HG02610 (cell line): ENCODE measurements at regions not wholly inside any gene's neighbourhood (a gene's known extent, or its start where the extent isn't known, plus 50 kb on each side); places are given as distances from the start of the nearest gene placed in this dataset.

ENCODE experiments used
- ATAC-seq: cut with Tn5 transposase; IDR thresholded peaks from one replicate; pipeline ENCODE4 v1.9.1; 2021; ENCODE audit warnings: mild to moderate bottlenecking, moderate library complexity; ENCODE audit not compliant: unreplicated experiment

DNA sequence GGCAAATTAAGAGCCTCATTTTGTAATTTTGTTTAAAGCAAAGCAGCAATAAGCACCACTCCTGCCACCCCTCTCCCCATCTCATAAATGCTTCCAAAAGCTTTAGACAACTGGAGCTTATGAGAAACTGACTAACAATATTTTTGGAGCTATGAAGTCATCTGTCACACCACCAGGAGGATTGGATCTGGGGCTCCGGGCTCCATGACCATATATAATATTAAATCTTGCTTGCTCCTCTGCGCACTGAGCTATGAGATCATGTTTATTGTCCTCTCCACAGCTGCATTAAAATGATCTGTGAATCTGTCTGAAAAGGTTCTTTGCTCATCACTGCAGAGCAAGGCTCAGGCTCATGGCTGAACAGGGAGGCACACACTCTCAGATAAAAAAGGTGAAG is 323.7 kb downstream of the ZNF621 start:
- ATAC-seq: no peak

GRCh38 chr3:40850861-40851260 is 326.1 kb downstream of the ZNF621 start:
- no peak for ATAC-seq

GRCh38 chr3:40851836-40852235 is 327.1 kb downstream of the ZNF621 start:
- no peak for ATAC-seq

- ATAC-seq: no peak
Observed at GRCh38 chr3:40852712-40853111, 328.0 kb downstream of the ZNF621 start.

GRCh38 chr3:40853474-40853873 is 328.7 kb downstream of the ZNF621 start:
- ATAC-seq: no peak

- no peak for ATAC-seq
Observed at GRCh38 chr3:40855871-40856270, 331.1 kb downstream of the ZNF621 start.

DNA sequence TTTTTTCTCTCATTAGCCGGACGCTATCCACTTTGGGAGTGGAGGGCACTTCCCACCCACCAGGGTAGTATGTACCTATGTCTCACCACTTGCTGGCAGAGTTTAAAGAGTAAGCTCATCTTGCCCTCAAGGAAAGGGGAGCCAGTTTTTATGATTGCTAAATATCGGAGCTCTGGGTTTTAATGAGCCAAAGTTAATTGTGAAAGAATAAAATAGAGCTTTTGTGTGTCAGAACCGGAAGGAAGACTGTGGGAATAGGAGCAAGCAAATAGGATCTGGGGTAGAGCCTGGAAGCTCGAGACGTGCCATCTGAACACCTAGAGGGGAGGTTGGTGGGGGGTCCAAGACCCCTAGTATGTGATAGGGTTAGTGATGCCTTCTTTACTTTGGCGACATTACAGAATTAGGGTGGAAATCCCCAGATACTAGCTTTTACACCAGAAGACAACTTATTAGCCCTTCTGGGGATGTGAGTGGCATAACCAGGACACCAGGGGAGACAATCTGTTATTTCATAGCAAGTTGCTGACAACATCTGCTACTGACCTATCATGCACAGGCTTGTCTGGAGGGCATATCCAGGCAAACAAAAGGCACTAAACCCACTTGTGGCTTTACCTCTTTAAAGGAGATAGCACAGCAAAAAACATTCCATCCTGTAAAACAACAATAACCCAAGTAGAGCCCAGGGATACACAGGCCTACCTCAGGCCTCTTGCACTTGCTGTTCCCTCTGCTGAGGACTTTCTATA is 333.8 kb downstream of the ZNF621 start:
- no peak for ATAC-seq

GRCh38 chr3:40862946-40863345 is 336.4 kb upstream of the CTNNB1 start:
- no peak for ATAC-seq

DNA sequence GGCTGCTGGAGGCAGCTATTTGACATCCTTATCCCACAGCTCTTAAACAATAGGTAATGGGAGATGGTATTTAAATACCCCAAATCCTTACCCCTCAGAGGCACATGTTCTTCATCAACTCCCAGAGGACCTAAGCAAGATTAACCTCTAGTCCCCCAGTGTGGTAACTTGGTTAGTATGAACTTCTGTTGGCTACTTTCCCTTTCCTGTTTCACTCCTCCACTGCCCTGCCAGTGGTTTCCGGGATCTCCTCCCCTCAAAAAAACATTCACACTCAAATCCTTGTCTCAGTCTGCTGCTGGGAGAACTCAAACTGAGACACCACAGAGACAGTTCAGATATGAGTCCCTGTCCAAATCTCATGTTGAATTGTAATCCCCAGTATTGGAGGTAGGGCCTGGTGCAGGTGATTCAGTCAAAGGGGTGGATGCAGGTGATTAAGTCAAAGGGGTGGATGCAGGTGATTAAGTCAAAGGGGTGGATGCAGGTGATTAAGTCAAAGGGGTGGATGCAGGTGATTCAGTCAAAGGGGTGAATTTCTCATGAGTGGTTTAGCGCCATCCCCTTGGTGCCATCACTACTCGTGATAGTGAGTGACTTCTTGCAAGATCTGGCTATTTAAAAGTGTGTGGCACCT is 335.0 kb upstream of the CTNNB1 start:
- ATAC-seq: no peak

- no peak for ATAC-seq
Observed at GRCh38 chr3:40864915-40865314, 334.4 kb upstream of the CTNNB1 start.

GRCh38 chr3:40867797-40868196 is 331.5 kb upstream of the CTNNB1 start:
- no peak for ATAC-seq

- no peak for ATAC-seq
Observed at GRCh38 chr3:40869013-40869412, 330.3 kb upstream of the CTNNB1 start.

- no peak for ATAC-seq
Observed at GRCh38 chr3:40869939-40870338, 329.4 kb upstream of the CTNNB1 start.

GRCh38 chr3:40871394-40871793 is 327.9 kb upstream of the CTNNB1 start:
- ATAC-seq: no peak

GRCh38 chr3:40872258-40872920 is 326.9 kb upstream of the CTNNB1 start:
- no peak for ATAC-seq

DNA sequence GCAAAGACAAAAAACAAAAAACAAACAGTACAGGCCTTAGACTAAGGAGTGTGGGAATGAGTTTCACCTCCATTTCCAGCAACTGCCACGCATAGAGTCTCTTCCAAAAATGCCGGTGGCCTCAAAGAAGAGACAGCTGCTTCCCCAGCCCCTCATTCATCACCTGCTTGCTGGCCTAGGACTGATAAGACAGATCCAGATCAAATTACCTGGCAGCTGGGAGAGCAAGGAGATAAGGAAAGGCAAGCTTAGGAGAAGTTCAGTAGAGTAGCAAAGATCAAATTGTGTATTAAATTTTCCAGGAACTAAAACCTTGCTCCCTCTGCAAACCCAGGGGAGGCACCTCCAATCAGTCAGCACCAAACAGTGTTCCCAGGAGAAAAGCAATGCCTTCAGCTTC is 325.8 kb upstream of the CTNNB1 start:
- ATAC-seq: no peak

DNA sequence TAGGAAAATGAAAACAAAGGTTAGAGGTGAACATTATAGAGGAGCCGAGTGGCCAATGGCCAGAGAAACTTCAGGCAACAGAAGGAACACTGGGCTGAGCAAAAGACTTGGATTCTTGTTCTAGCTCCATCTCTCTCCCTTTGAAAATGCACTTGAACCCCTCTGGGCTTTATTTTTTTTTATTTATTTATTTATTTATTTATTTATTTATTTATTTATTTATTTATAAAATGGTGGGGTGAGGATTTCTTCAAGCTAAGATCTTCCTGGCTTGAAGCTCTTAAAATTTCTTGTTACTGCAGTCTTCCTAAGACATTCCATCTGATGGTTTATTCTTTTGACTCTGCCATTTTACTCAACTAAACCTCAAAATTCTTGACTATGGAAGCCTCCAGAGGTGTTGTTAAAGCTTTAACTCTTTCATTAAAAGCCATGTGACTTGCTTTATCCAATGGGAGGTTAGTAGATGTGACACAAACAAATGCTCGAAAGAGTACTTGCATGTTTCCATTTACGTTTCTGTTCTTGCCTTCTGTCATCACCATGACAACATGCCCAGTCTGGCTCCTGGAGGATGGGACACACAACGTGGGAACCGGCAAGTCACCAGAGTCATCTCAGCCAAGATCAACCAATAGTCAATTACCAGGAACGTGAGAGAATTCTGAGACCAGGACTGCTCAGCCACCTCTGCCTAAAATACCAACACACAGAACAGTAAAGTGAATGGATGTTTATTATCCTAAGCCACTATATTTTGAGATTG is 325.2 kb upstream of the CTNNB1 start:
- no peak for ATAC-seq

DNA sequence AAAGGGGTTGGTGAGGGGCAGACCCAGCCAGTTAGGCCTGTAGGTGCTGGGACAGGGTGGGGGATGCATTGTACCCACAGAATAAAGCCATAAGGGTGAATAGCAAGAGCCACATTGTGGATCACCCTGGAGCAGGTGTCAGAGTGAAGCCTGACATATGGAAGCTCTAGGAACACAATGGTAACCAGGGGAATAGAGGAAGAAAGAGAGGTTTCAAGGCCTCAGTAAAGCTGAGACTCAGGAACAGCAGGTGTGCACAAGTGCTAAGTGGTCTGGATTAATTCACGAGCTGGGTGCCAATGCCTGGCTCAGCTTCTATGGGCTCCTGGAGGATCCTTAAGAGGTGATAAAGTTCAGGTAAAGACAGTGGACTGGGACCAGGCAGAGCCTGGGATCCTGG is 323.7 kb upstream of the CTNNB1 start:
- no peak for ATAC-seq

DNA sequence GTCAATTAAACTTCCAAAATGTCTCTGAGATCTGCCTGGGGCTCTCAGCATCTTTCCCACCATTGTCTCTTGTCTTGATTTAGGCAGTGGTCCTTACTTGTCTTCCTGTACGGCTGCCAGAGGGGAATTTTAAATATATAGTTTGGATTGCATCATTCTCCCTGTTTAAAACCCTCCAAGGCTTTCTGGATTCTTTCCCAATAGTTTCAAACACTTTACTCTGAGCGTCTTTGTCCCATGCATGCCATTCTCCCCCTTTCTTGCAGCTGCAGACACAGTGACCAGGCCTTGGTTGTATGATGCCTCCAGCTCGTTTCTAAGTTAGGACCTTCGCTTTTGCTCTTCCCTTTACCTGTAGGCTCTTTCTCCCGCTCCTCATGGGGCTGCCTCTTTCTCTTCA is 323.3 kb upstream of the CTNNB1 start:
- ATAC-seq: no peak

DNA sequence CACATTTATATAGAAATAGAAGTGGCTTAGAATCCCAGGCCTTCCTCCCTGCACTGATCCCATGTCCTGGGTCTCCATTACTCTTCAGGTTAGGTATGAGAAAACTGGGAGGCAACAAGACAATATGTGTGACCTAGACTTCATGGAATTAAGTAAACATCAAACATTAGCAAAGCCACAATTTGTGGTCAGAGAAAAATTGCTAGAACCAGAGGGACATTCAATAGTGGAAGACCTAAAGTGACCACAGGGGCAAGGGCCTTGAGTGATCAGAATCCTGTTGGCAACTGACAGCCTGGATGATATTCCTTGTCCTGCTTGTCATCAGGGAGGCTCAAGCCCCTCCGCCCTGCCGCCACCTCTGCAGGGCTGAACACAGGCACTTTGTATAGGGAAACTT is 322.8 kb upstream of the CTNNB1 start:
- no peak for ATAC-seq

DNA sequence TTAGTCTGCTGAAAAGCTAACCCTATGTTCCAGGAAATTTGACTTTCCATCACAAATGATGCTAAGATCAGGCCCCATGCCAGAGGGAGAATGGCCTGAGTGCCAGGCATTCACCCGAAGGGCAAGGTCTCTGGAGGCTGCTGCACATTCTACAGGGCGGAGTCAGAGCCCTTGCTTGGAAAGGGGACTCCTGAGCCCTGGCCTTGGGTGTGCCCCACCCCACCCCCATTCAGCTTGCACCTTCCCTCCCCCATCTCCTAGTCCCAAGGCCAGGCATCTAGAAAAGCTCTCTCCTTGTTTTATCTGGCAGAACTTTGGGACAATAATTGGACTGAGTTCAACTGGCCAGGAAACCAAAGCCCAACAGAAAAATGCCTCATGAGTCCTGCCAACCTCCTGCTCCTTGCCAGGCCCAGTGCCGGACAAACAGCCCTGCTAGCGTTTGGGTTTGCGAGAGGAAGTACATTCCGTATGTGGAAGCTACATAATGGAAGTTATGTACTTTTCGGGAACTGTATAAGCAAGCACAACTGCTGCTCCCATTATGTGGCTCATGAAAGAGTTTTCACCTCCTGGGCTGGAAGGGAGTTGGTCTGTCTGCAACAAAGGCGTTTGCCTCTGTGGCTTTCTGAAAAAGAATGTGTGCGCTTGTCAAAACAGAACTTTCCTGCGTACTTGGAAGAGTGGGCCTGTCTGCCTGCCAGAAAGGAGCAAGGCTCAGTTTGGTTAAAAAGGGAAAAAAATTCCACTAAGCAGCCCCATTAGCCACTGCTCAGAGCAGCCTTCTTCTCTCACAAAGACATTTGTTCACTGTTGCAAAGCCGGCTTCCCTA is 321.5 kb upstream of the CTNNB1 start:
- no peak for ATAC-seq
